ENCODE measurements at regions not wholly inside any gene's neighbourhood (a gene's known extent, or its start where the extent isn't known, plus 50 kb on each side); places are given as distances from the start of the nearest gene placed in this dataset.

GRCh38 chr2:217301142-217301925, 441.5 kb upstream of the TNP1 start:
- no peak for TF ChIP-seq POLR2AphosphoS5 (IDR thresholded peaks at IDR 0.05)
- TF ChIP-seq CTCF (IDR thresholded peaks at IDR 0.05): no peak
